ENCODE measurements at regions not wholly inside any gene's neighbourhood (a gene's known extent, or its start where the extent isn't known, plus 50 kb on each side); places are given as distances from the start of the nearest gene placed in this dataset.

DNA sequence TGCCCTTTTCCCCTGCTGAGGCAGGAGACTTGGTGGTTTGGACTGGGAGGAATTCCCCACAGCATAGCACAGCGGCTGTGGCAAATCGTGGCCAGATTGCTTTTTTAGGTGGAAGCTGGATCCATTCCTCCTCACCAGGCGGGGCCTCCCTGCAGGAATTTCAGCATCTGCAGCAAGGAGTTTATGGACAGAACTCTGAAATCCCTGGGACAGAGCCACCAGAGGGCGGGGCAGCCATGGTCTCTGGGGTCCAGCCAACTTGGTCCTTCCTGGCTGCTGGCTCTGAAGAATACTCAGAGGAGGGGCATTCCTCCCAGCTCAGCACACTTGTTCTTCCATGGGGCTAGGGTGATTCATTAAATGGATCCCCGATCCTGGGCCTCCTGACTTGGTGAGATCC is 794.3 kb downstream of the SH3BGRL start:
- H3K79me1 ChIP-seq (ENCODE audit: low read length) = no peaks in the 10 kb centered on the region
- DNase-seq = no peak
- H3K9me3 ChIP-seq (ENCODE audit: insufficient read depth, low read depth, low read length) = no peaks in the 10 kb centered on the region
- H2BK5ac ChIP-seq (ENCODE audit: low read depth, low read length, poor library complexity) = no peak overlapping the region
- no peaks in the 10 kb centered on the region for H3K4me1 ChIP-seq (ENCODE audit: control insufficient read depth in 1 of 2, insufficient read depth in 2 of 2, low read length in 2 of 2)
- no peak overlapping the region for H3K14ac ChIP-seq (ENCODE audit: low read length)
- WGBS (ENCODE audit: extremely low coverage, insufficient coverage, insufficient read length) = no CpG with 5 or more reads among the region's 5 CpGs
- H2AK5ac ChIP-seq (ENCODE audit: low read length) = no peak overlapping the region
- no peaks in the 10 kb centered on the region for H3K79me2 ChIP-seq (ENCODE audit: control insufficient read depth, insufficient read depth, low read length, poor library complexity)
- no peak overlapping the region for H3K4me2 ChIP-seq (ENCODE audit: low read length)
- no peak overlapping the region for H3K9ac ChIP-seq (ENCODE audit: low read length)
- H2AFZ ChIP-seq (ENCODE audit: insufficient read depth, low read length, poor library complexity) = no peak overlapping the region
- H3K18ac ChIP-seq (ENCODE audit: low read length) = no peak overlapping the region
- H4K12ac ChIP-seq (ENCODE audit: low read depth, low read length) = no peak overlapping the region
- H3K27ac ChIP-seq (ENCODE audit: low read depth, low read length) = no peak overlapping the region
- H4K8ac ChIP-seq (ENCODE audit: low read depth, low read length) = no peak overlapping the region
- H3K23ac ChIP-seq (ENCODE audit: low read length) = no peak overlapping the region
- H2BK12ac ChIP-seq (ENCODE audit: low read length) = no peak overlapping the region
- H2BK120ac ChIP-seq (ENCODE audit: insufficient read depth, low read length, poor library complexity) = no peak overlapping the region
- H3K27me3 ChIP-seq (ENCODE audit: insufficient read depth, low read length) = no peaks in the 10 kb centered on the region
- H3K4ac ChIP-seq (ENCODE audit: low read depth, low read length) = no peak overlapping the region
- no peaks in the 10 kb centered on the region for H3K36me3 ChIP-seq (ENCODE audit: control insufficient read depth in 1 of 2, insufficient read depth in 2 of 2, low read length in 2 of 2)
- H3K4me3 ChIP-seq (ENCODE audit: low read depth, low read length) = no peak overlapping the region
- H4K91ac ChIP-seq (ENCODE audit: low read depth, low read length) = no peak overlapping the region

GRCh38 chrX:82029571-82030218 is 827.8 kb downstream of the SH3BGRL start:
- Histone ChIP-seq H3K79me2 (ENCODE audit: control insufficient read depth, insufficient read depth, low read length, poor library complexity) (no peaks in the 10 kb centered on the region), H3K4me2 (ENCODE audit: low read length) (no peak overlapping the region), H4K8ac (ENCODE audit: low read depth, low read length) (no peak overlapping the region), H3K4me3 (ENCODE audit: low read depth, low read length) (no peak overlapping the region), H3K9ac (ENCODE audit: low read length) (no peak overlapping the region), H3K14ac (ENCODE audit: low read length) (no peak overlapping the region), H3K36me3 (ENCODE audit: control insufficient read depth in 1 of 2, insufficient read depth in 2 of 2, low read length in 2 of 2) (no peaks in the 10 kb centered on the region), H2AK5ac (ENCODE audit: low read length) (no peak overlapping the region), H2AFZ (ENCODE audit: insufficient read depth, low read length, poor library complexity) (no peak overlapping the region), H3K18ac (ENCODE audit: low read length) (no peak overlapping the region), H3K27me3 (ENCODE audit: insufficient read depth, low read length) (no peaks in the 10 kb centered on the region), H3K27ac (ENCODE audit: low read depth, low read length) (no peak overlapping the region), H3K23ac (ENCODE audit: low read length) (no peak overlapping the region), H3K79me1 (ENCODE audit: low read length) (no peaks in the 10 kb centered on the region), H3K4me1 (ENCODE audit: control insufficient read depth in 1 of 2, insufficient read depth in 2 of 2, low read length in 2 of 2) (no peaks in the 10 kb centered on the region), H3K9me3 (ENCODE audit: insufficient read depth, low read depth, low read length) (no peaks in the 10 kb centered on the region), H4K12ac (ENCODE audit: low read depth, low read length) (no peak overlapping the region), H2BK120ac (ENCODE audit: insufficient read depth, low read length, poor library complexity) (no peak overlapping the region), H2BK12ac (ENCODE audit: low read length) (no peak overlapping the region), H2BK5ac (ENCODE audit: low read depth, low read length, poor library complexity) (no peak overlapping the region), H3K4ac (ENCODE audit: low read depth, low read length) (no peak overlapping the region), H4K91ac (ENCODE audit: low read depth, low read length) (no peak overlapping the region)
- no peak for DNase-seq
- WGBS (ENCODE audit: extremely low coverage, insufficient coverage, insufficient read length) = no CpG with 5 or more reads among the region's 10 CpGs

DNA sequence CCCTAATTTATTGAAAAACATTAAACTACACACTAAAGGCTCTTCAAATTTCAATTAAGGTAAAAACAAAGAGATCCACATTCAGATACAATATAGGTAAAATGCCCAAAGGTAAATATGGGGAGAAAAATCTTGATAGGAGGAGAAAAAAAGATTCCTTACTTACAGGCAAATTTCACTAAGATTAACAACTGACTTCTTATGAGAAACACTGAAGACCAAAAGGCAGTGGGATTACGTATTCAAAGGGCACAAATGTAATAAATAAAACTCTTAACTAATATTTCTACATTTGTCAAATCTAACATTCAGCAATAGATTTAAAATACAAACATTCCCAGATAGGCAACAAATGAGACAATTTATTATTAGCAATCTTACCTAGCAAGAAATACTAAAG is 829.3 kb downstream of the SH3BGRL start:
- H3K23ac ChIP-seq (ENCODE audit: low read length) = no peak overlapping the region
- H2BK12ac ChIP-seq (ENCODE audit: low read length) = no peak overlapping the region
- H3K4me3 ChIP-seq (ENCODE audit: low read depth, low read length) = no peak overlapping the region
- H3K9me3 ChIP-seq (ENCODE audit: insufficient read depth, low read depth, low read length) = no peaks in the 10 kb centered on the region
- no peak overlapping the region for H3K4me2 ChIP-seq (ENCODE audit: low read length)
- H3K18ac ChIP-seq (ENCODE audit: low read length) = no peak overlapping the region
- no peak overlapping the region for H2BK120ac ChIP-seq (ENCODE audit: insufficient read depth, low read length, poor library complexity)
- H2BK5ac ChIP-seq (ENCODE audit: low read depth, low read length, poor library complexity) = no peak overlapping the region
- no peak overlapping the region for H4K12ac ChIP-seq (ENCODE audit: low read depth, low read length)
- no peaks in the 10 kb centered on the region for H3K79me1 ChIP-seq (ENCODE audit: low read length)
- no peak overlapping the region for H2AK5ac ChIP-seq (ENCODE audit: low read length)
- no peak overlapping the region for H3K4ac ChIP-seq (ENCODE audit: low read depth, low read length)
- H2AFZ ChIP-seq (ENCODE audit: insufficient read depth, low read length, poor library complexity) = no peak overlapping the region
- no peak for DNase-seq
- no peaks in the 10 kb centered on the region for H3K79me2 ChIP-seq (ENCODE audit: control insufficient read depth, insufficient read depth, low read length, poor library complexity)
- WGBS (ENCODE audit: extremely low coverage, insufficient coverage, insufficient read length) = no CpG with 5 or more reads among the region's 1 CpG
- no peak overlapping the region for H4K8ac ChIP-seq (ENCODE audit: low read depth, low read length)
- H3K27ac ChIP-seq (ENCODE audit: low read depth, low read length) = no peak overlapping the region
- no peaks in the 10 kb centered on the region for H3K36me3 ChIP-seq (ENCODE audit: control insufficient read depth in 1 of 2, insufficient read depth in 2 of 2, low read length in 2 of 2)
- H3K14ac ChIP-seq (ENCODE audit: low read length) = no peak overlapping the region
- H3K4me1 ChIP-seq (ENCODE audit: control insufficient read depth in 1 of 2, insufficient read depth in 2 of 2, low read length in 2 of 2) = no peaks in the 10 kb centered on the region
- no peak overlapping the region for H4K91ac ChIP-seq (ENCODE audit: low read depth, low read length)
- H3K9ac ChIP-seq (ENCODE audit: low read length) = no peak overlapping the region
- H3K27me3 ChIP-seq (ENCODE audit: insufficient read depth, low read length) = no peaks in the 10 kb centered on the region

DNA sequence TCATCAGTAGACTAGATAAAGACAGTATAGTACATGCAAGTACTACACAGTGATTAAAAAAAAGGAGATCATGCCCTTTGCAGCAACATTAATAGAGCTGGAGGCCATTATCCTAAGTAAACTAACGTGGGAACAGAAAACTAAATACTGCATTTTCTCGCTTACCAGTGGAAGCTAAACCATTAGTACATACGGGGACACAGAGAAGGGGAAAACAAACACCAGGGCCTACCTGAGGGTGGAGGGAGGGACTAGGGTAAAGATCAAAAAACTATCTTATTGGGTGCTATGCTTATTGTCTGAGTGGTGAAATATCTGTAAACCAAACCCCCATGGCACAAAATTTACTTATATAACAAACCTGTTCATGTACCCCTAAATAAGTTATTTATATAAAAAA is 836.9 kb downstream of the SH3BGRL start:
- H3K79me2 ChIP-seq (ENCODE audit: control insufficient read depth, insufficient read depth, low read length, poor library complexity) = no peaks in the 10 kb centered on the region
- H2BK120ac ChIP-seq (ENCODE audit: insufficient read depth, low read length, poor library complexity) = no peak overlapping the region
- no peak overlapping the region for H3K23ac ChIP-seq (ENCODE audit: low read length)
- no peak overlapping the region for H4K8ac ChIP-seq (ENCODE audit: low read depth, low read length)
- H3K4me1 ChIP-seq (ENCODE audit: control insufficient read depth in 1 of 2, insufficient read depth in 2 of 2, low read length in 2 of 2) = no peaks in the 10 kb centered on the region
- DNase-seq = no peak
- H3K36me3 ChIP-seq (ENCODE audit: control insufficient read depth in 1 of 2, insufficient read depth in 2 of 2, low read length in 2 of 2) = no peaks in the 10 kb centered on the region
- H3K4ac ChIP-seq (ENCODE audit: low read depth, low read length) = no peak overlapping the region
- no CpG with 5 or more reads among the region's 3 CpGs for WGBS (ENCODE audit: extremely low coverage, insufficient coverage, insufficient read length)
- no peaks in the 10 kb centered on the region for H3K27me3 ChIP-seq (ENCODE audit: insufficient read depth, low read length)
- H3K27ac ChIP-seq (ENCODE audit: low read depth, low read length) = no peak overlapping the region
- no peak overlapping the region for H3K9ac ChIP-seq (ENCODE audit: low read length)
- no peak overlapping the region for H2BK5ac ChIP-seq (ENCODE audit: low read depth, low read length, poor library complexity)
- no peak overlapping the region for H4K12ac ChIP-seq (ENCODE audit: low read depth, low read length)
- no peak overlapping the region for H3K4me2 ChIP-seq (ENCODE audit: low read length)
- no peak overlapping the region for H4K91ac ChIP-seq (ENCODE audit: low read depth, low read length)
- no peak overlapping the region for H3K14ac ChIP-seq (ENCODE audit: low read length)
- no peak overlapping the region for H3K4me3 ChIP-seq (ENCODE audit: low read depth, low read length)
- H3K79me1 ChIP-seq (ENCODE audit: low read length) = no peaks in the 10 kb centered on the region
- H2AFZ ChIP-seq (ENCODE audit: insufficient read depth, low read length, poor library complexity) = no peak overlapping the region
- no peak overlapping the region for H2AK5ac ChIP-seq (ENCODE audit: low read length)
- H2BK12ac ChIP-seq (ENCODE audit: low read length) = no peak overlapping the region
- H3K9me3 ChIP-seq (ENCODE audit: insufficient read depth, low read depth, low read length) = no peaks in the 10 kb centered on the region
- H3K18ac ChIP-seq (ENCODE audit: low read length) = no peak overlapping the region
